CD4-positive, alpha-beta T cell treated with Interleukin-15 for 1 hour (primary cell): ENCODE measurements at regions not wholly inside any gene's neighbourhood (a gene's known extent, or its start where the extent isn't known, plus 50 kb on each side); places are given as distances from the start of the nearest gene placed in this dataset.

ENCODE experiments used
- DNase-seq: peaks from one replicate; pipeline ENCODE4 v3.0.0-alpha.2; 2020

GRCh38 chr4:18403327-18403726 is 381.8 kb upstream of the LCORL start:
- no peak for DNase-seq

- no peak for DNase-seq
Observed at GRCh38 chr4:18401868-18402267, 380.3 kb upstream of the LCORL start.

- no peak for DNase-seq
Observed at GRCh38 chr4:18401425-18401824, 379.9 kb upstream of the LCORL start.

- DNase-seq: no peak
Observed at GRCh38 chr4:18398661-18399060, 377.1 kb upstream of the LCORL start.

GRCh38 chr4:18397681-18398390 is 376.3 kb upstream of the LCORL start:
- DNase-seq: no peak

- DNase-seq: no peak
Observed at GRCh38 chr4:18394656-18395055, 373.1 kb upstream of the LCORL start.

GRCh38 chr4:18391354-18391728 is 369.8 kb upstream of the LCORL start:
- DNase-seq: no peak

GRCh38 chr4:18390655-18391353 is 369.2 kb upstream of the LCORL start:
- DNase-seq: no peak

GRCh38 chr4:18389115-18389514 is 367.6 kb upstream of the LCORL start:
- DNase-seq: no peak

- DNase-seq: no peak
Observed at GRCh38 chr4:18388039-18388438, 366.5 kb upstream of the LCORL start.

GRCh38 chr4:18381186-18381585 is 359.6 kb upstream of the LCORL start:
- DNase-seq: no peak

- DNase-seq: no peak
Observed at GRCh38 chr4:18369561-18369960, 348.0 kb upstream of the LCORL start.

GRCh38 chr4:18366892-18367291 is 345.3 kb upstream of the LCORL start:
- no peak for DNase-seq

GRCh38 chr4:18366136-18366535 is 344.6 kb upstream of the LCORL start:
- no peak for DNase-seq

GRCh38 chr4:18343581-18343980 is 322.0 kb upstream of the LCORL start:
- DNase-seq: no peak

- no peak for DNase-seq
Observed at GRCh38 chr4:18342847-18343246, 321.3 kb upstream of the LCORL start.

- no peak for DNase-seq
Observed at GRCh38 chr4:18321956-18322530, 300.5 kb upstream of the LCORL start.

- DNase-seq: no peak
Observed at GRCh38 chr4:18319431-18319830, 297.9 kb upstream of the LCORL start.

GRCh38 chr4:18318682-18319388 is 297.3 kb upstream of the LCORL start:
- DNase-seq: no peak

GRCh38 chr4:18314731-18315130 is 293.2 kb upstream of the LCORL start:
- no peak for DNase-seq

GRCh38 chr4:18297684-18298083 is 276.1 kb upstream of the LCORL start:
- DNase-seq: no peak

GRCh38 chr4:18296411-18296810 is 274.9 kb upstream of the LCORL start:
- no peak for DNase-seq

GRCh38 chr4:18294846-18295245 is 273.3 kb upstream of the LCORL start:
- no peak for DNase-seq

- no peak for DNase-seq
Observed at GRCh38 chr4:18294021-18294420, 272.5 kb upstream of the LCORL start.
